Heart right ventricle (tissue), 16 donors: ENCODE measurements at regions not wholly inside any gene's neighbourhood (a gene's known extent, or its start where the extent isn't known, plus 50 kb on each side); places are given as distances from the start of the nearest gene placed in this dataset.

Experiments
- ATAC-seq, 8 donors: fragments of 200-7000 bp; cut with Tn5 transposase; one replicate each; pipeline ENCODE4 v1.9.1; 2020; ENCODE audit warnings: mild to moderate bottlenecking in 8 of 8, moderate library complexity in 8 of 8, moderate number of reproducible peaks in 1 of 8
- DNase-seq, 2 donors: peaks; one replicate each; pipeline ENCODE4 v3.0.0-alpha.2; 2020
- H3K27ac ChIP-seq, 10 donors: fragments of 200-600 bp; sonication (generic) in 2 of 10; one replicate each; pipeline versions ENCODE4 v1.5.0 to v1.8.0; 2020 to 2022; ENCODE audit warnings: mild to moderate bottlenecking in 3 of 10
- H3K27me3 ChIP-seq, 7 donors: fragments of 200-600 bp; one replicate each; pipeline ENCODE4 v1.8.0; 2021 to 2022; ENCODE audit warnings: mild to moderate bottlenecking in 2 of 7
- H3K36me3 ChIP-seq, 9 donors: fragments of 200-600 bp; sonication (generic) in 1 of 9; one replicate each; pipeline versions ENCODE4 v1.5.0 to v1.8.0; 2020 to 2022; ENCODE audit warnings: mild to moderate bottlenecking in 2 of 9
- H3K4me1 ChIP-seq, 9 donors: fragments of 200-600 bp; sonication (generic) in 1 of 9; one replicate each; pipeline versions ENCODE4 v1.5.0 to v1.8.0; 2020 to 2022; ENCODE audit warnings: mild to moderate bottlenecking in 4 of 9
- H3K4me3 ChIP-seq, 10 donors: fragments of 200-600 bp; sonication (generic) in 2 of 10; one replicate each; pipeline versions ENCODE4 v1.5.0 to v1.8.0; 2020 to 2022; ENCODE audit warnings: mild to moderate bottlenecking in 7 of 10, moderate library complexity in 2 of 10
- H3K9me3 ChIP-seq, 11 donors: fragments of 200-600 bp in 10 of 11; sonication (generic) in 2 of 11; one replicate each; pipeline versions ENCODE4 v1.5.0 to v1.8.0; 2013 to 2022; ENCODE audit warnings: mild to moderate bottlenecking in 2 of 11, control low read depth in 1 of 11, moderate library complexity in 1 of 11
- CTCF ChIP-seq, 9 donors: fragments of 200-600 bp; sonication (generic) in 2 of 9; IDR thresholded peaks; one replicate each; pipeline versions ENCODE4 v1.5.0 to v1.8.0; 2021 to 2022; ENCODE audit warnings: antibody characterized with exemption in 9 of 9, mild to moderate bottlenecking in 5 of 9, moderate library complexity in 1 of 9
- WGBS, 2 donors: extraction: QIAGEN DNeasy Blood & Tissue Kit; methylation state at CpG; one replicate each; pipeline ENCODE4 v1.1.7; 2013; ENCODE audit warnings: inconsistent platforms in 1 of 2; 5-methylcytosine and 5-hydroxymethylcytosine counted together
- intact Hi-C, 10 donors: fragments of 100-400 bp; cut with DNase I; formaldehyde crosslinking; loops; one replicate each; pipeline versions ENCODE4 v1.11.1 to v1.14.2; 2022
- donor health status: Arrhythmogenic right ventricular cardiomyopathy.
- donor health status: ischemic (EF 13 %, LVEDD 7.1; RV severe dilation, severe dysfunction).
- donor health status: healthy with polysubstance abuse.
- donor health status: DM: no; HTN: yes; CAD: no.
- donor health status: DM: no; HTN: no; CAD: no.
- donor health status: ischemic (EF 25% LVEDD 6.9; RV normal size, moderate dysfunction).
- donor health status: ischemic (EF 25% LVEDD 5.7; RV mildly dilated, moderate dysfunction).
- donor health status: healthy.
- donor health status: DM: yes; HTN: yes; CAD: no.
- donor health status: Ischemic cardiomyopathy.
- donor health status: ischemic (EF 35%, LVEDD 5.7; RV mildly dilated, moderate dysfunction).
- donor health status: nonischemic (EF 11% LVEDD 7.7; RV severe dilation, severe dysfunction).
- donor health status: DM: yes; HTN: yes; CAD: no.
- donor health status: PGD.
- donor health status: ischemic (EF 29% LVEDD 5.4; RV normal size, mild dysfunction).
- donor health status: nonischemic (EF 23%, LVEDD 6.1; RV moderate dilation, normal function).

GRCh38 chr6:81819767-81820166 is 67.3 kb upstream of the TENT5A start:
- peaks cover 0 to 18% (median 0%) of the 10 kb centered on the region in 9 donors for H3K4me1 ChIP-seq
- peak in 1 of 8 donors; percentile 13 for ATAC-seq
- no peaks in the 10 kb centered on the region for H3K9me3 ChIP-seq
- H3K4me3 ChIP-seq: no peak overlapping the region
- no peak for DNase-seq
- TF ChIP-seq CTCF (IDR thresholded peaks at IDR 0.05): no peak
- H3K36me3 ChIP-seq: no peaks in the 10 kb centered on the region
- no peaks in the 10 kb centered on the region for H3K27me3 ChIP-seq
- no peak overlapping the region for H3K27ac ChIP-seq
- WGBS, 2 donors: 95 to 96% methylated on average over 6 of the region's 6 CpGs
- intact Hi-C loops: no loop called here

GRCh38 chr6:81818901-81819361 is 66.5 kb upstream of the TENT5A start:
- DNase-seq (no peak), ATAC-seq (no peak)
- no peaks in the 10 kb centered on the region for H3K27me3 ChIP-seq
- TF ChIP-seq CTCF (IDR thresholded peaks at IDR 0.05): no peak
- no peak overlapping the region for H3K27ac ChIP-seq
- intact Hi-C loops: no loop called here
- peaks cover 0 to 26% (median 0%) of the 10 kb centered on the region in 9 donors for H3K4me1 ChIP-seq
- H3K9me3 ChIP-seq: no peaks in the 10 kb centered on the region
- no peak overlapping the region for H3K4me3 ChIP-seq
- no peaks in the 10 kb centered on the region for H3K36me3 ChIP-seq
- WGBS, 2 donors: 73 to 84% methylated on average over 2 of the region's 2 CpGs

DNA sequence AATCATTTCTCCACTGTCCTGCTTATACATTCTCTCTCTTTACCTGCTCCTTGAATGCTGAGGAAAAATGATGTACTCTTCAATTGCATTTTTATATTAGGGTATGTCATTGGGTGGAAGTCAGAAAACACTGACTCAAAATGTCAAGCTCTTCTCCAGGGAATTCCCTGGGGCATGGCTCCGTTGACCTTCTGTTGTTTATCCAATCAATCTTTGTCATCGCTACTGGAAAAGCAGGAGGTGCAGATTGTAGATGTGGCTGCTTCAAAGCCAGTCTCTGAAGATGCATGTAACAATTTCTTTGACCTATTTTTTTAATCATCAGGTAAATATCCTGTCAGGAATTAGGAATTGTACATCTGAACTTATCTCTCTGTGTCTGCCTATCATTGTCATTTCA is 63.9 kb upstream of the TENT5A start:
- ATAC-seq (no peak), DNase-seq (no peak)
- Histone ChIP-seq H3K27ac (no peak overlapping the region), H3K4me3 (no peak overlapping the region), H3K36me3 (no peaks in the 10 kb centered on the region), H3K9me3 (no peaks in the 10 kb centered on the region), H3K27me3 (no peaks in the 10 kb centered on the region), H3K4me1 (peaks cover 0 to 50% (median 0%) of the 10 kb centered on the region in 9 donors)
- WGBS, 2 donors: 55 to 58% methylated on average over 2 of the region's 2 CpGs
- intact Hi-C loops: no loop called here
- no peak for TF ChIP-seq CTCF (IDR thresholded peaks at IDR 0.05)

DNA sequence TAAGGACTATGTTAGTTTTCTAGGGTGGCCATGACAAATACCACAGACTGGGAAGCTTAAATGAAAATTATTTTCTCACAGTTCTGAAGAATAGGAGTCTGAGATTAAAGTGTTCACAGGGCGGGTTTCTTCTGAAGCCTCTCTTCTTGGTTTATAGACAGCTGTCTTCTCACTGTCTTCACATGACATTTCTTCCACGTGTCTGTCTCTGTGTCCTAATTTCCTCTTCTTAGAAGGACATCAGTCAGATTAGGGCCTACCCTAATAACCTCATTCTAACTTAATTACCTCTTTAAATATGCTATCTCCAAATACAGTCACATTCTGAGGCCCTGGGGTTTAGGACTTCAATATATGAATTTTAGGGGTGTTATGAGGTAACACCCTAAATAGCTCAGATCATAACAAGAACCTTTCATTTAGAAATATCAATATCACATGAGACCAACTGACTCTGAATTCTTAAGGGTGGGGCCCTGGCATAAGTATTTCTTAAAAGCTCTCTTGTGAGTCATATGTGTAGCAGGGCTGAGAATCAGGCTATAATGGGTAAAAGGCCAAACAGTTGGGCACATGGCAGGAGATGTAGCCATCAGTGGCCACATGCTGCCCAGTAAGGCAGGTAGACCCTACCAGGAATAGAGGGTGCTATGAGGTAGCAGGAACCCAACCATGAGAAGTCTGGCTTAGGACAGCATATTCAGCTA is 62.0 kb upstream of the TENT5A start:
- no peak for DNase-seq
- H3K4me1 ChIP-seq: peaks cover 0 to 58% (median 1%) of the 10 kb centered on the region in 9 donors
- H3K27me3 ChIP-seq: no peaks in the 10 kb centered on the region
- no peak for TF ChIP-seq CTCF (IDR thresholded peaks at IDR 0.05)
- 21 to 49% methylated on average over 2 of the region's 2 CpGs for WGBS, 2 donors
- intact Hi-C loops: no loop called here
- peak in 3 of 8 donors; percentile 16 to 52 (median 26) for ATAC-seq
- no peak overlapping the region for H3K4me3 ChIP-seq
- H3K27ac ChIP-seq: no peak overlapping the region
- no peaks in the 10 kb centered on the region for H3K36me3 ChIP-seq
- H3K9me3 ChIP-seq: no peaks in the 10 kb centered on the region
